D341Med (cell line): ENCODE measurements at regions not wholly inside any gene's neighbourhood (a gene's known extent, or its start where the extent isn't known, plus 50 kb on each side); places are given as distances from the start of the nearest gene placed in this dataset.
A peak's percentile ranks its signal among the peaks of the same experiment; 100 is the strongest.

Experiments used
- DNase-seq: peaks from one replicate; pipeline ENCODE4 v3.0.0; 2012; ENCODE audit warnings: low spot score

GRCh38 chr6:167567142-167568033 lies 242.5 kb downstream of the TTLL2 start:
- peak; percentile 14 for DNase-seq

GRCh38 chr6:167568407-167569024 lies 243.6 kb downstream of the TTLL2 start:
- DNase-seq, result peak; percentile 8

- DNase-seq, result peak; percentile 10
Measured at GRCh38 chr6:167569041-167569805, 244.3 kb downstream of the TTLL2 start.

- peak; percentile 9 for DNase-seq
Measured at GRCh38 chr6:167569879-167570278, 245.0 kb downstream of the TTLL2 start.

- DNase-seq, result peak; percentile 20
Measured at GRCh38 chr6:167570460-167571400, 245.8 kb downstream of the TTLL2 start.

GRCh38 chr6:167571550-167571949 lies 246.7 kb downstream of the TTLL2 start:
- peak; percentile 6 for DNase-seq

- DNase-seq, result peak; percentile 15
Measured at GRCh38 chr6:167572106-167572505, 247.2 kb downstream of the TTLL2 start.

GRCh38 chr6:167572841-167573271 lies 248.0 kb downstream of the TTLL2 start:
- peak; percentile 8 for DNase-seq

- DNase-seq, result peak; percentile 12
Measured at GRCh38 chr6:167573461-167574215, 248.8 kb downstream of the TTLL2 start.

- DNase-seq, result peak; percentile 16
Measured at GRCh38 chr6:167574431-167575151, 249.7 kb downstream of the TTLL2 start.

- peak; percentile 4 for DNase-seq
Measured at GRCh38 chr6:167575158-167575696, 250.3 kb downstream of the TTLL2 start.

- peak; percentile 11 for DNase-seq
Measured at GRCh38 chr6:167576050-167576741, 250.5 kb upstream of the AFDN start.

- DNase-seq, result peak; percentile 15
Measured at GRCh38 chr6:167576828-167577503, 249.7 kb upstream of the AFDN start.

GRCh38 chr6:167577891-167578361 lies 248.8 kb upstream of the AFDN start:
- DNase-seq, result peak; percentile 5

GRCh38 chr6:167578371-167578901 lies 248.3 kb upstream of the AFDN start:
- peak; percentile 3 for DNase-seq

- no peak for DNase-seq
Measured at GRCh38 chr6:167579806-167580618, 246.7 kb upstream of the AFDN start.

- no peak for DNase-seq
Measured at GRCh38 chr6:167580619-167580911, 246.1 kb upstream of the AFDN start.
